H1 (cell line): ENCODE measurements at regions not wholly inside any gene's neighbourhood (a gene's known extent, or its start where the extent isn't known, plus 50 kb on each side); places are given as distances from the start of the nearest gene placed in this dataset.

Experiments
- CTCF ChIA-PET: fragments of 300-600 bp; sonication (Branson Sonifier 250); formaldehyde crosslinking; loops from one replicate; lab custom pipeline; 2021; ENCODE audit not compliant: partially characterized antibody; lab: Charles Lee
- POLR2A ChIA-PET: fragments of 300-600 bp; sonication (Branson Sonifier 250); formaldehyde crosslinking; loops from one replicate; lab custom pipeline; 2021; ENCODE audit warnings: inconsistent platforms; ENCODE audit not compliant: partially characterized antibody; lab: Charles Lee
- DNase-seq, 2 experiments: peaks; one replicate each; pipeline versions ENCODE4 v3.0.0 to v3.0.0-alpha.2; 2010 to 2022; ENCODE audit warnings: low spot score in 2 of 2, low read depth in 1 of 2, mixed read lengths in 1 of 2
- FAIRE-seq: peaks from 2 replicates; lab custom pipeline; 2011; peaks lifted over from hg19 to GRCh38; lab: Jason Lieb, UNC
- H2AFZ ChIP-seq: 2 replicates; pipeline ENCODE4 v1.8.1; 2012; ENCODE audit warnings: low read length, inconsistent platforms
- H2AK5ac ChIP-seq: 2 replicates; pipeline ENCODE4 v1.6.1; 2013; ENCODE audit warnings: low read depth, low read length
- H2BK120ac ChIP-seq: replicated peaks from 2 replicates; pipeline ENCODE3; 2013; ENCODE audit warnings: low read depth, low read length, inconsistent platforms
- H2BK12ac ChIP-seq: 2 replicates; pipeline ENCODE4 v1.6.1; 2013; ENCODE audit warnings: low read depth, low read length
- H2BK15ac ChIP-seq: 2 replicates; pipeline ENCODE4 v1.6.1; 2013; ENCODE audit warnings: low read length
- H2BK20ac ChIP-seq: 2 replicates; pipeline ENCODE4 v1.6.1; 2013; ENCODE audit warnings: low read length
- H2BK5ac ChIP-seq: 2 replicates; pipeline ENCODE4 v1.6.1; 2013; ENCODE audit warnings: low read depth, low read length
- H3K14ac ChIP-seq: 2 replicates; pipeline ENCODE4 v1.6.1; 2013; ENCODE audit warnings: inconsistent platforms; ENCODE audit not compliant: insufficient read length
- H3K18ac ChIP-seq: 2 replicates; pipeline ENCODE4 v1.6.1; 2013; ENCODE audit warnings: low read length; ENCODE audit errors: extremely low read depth
- H3K23ac ChIP-seq: 2 replicates; pipeline ENCODE4 v1.6.1; 2013; ENCODE audit warnings: inconsistent platforms; ENCODE audit not compliant: insufficient read length
- H3K23me2 ChIP-seq: 2 replicates; pipeline ENCODE4 v1.6.1; 2013; ENCODE audit warnings: low read depth, low read length
- H3K27ac ChIP-seq: 2 replicates; pipeline ENCODE4 v1.6.1; 2011; ENCODE audit warnings: low read depth, low read length, inconsistent platforms
- H3K27me3 ChIP-seq, 4 experiments: replicated peaks in 1 of 4; 1 replicate in 1 of 4; 2 replicates in 3 of 4; pipeline versions ENCODE4 v1.6.1 to v1.8.1; 2011 to 2013; ENCODE audit warnings: low read length in 3 of 4, mild to moderate bottlenecking in 3 of 4, inconsistent platforms in 2 of 4, mixed read lengths in 2 of 4, moderate library complexity in 1 of 4; ENCODE audit not compliant: control insufficient read depth in 3 of 4, insufficient read depth in 3 of 4; ENCODE audit errors: extremely low read depth in 1 of 4
- H3K36me3 ChIP-seq, 4 experiments: 2 replicates each; pipeline versions ENCODE4 v1.6.1 to v1.8.1; 2011 to 2013; ENCODE audit warnings: mild to moderate bottlenecking in 4 of 4, low read length in 3 of 4, moderate library complexity in 2 of 4, control low read depth in 1 of 4, inconsistent platforms in 1 of 4; ENCODE audit not compliant: insufficient read depth in 4 of 4, control insufficient read depth in 2 of 4
- H3K4ac ChIP-seq: replicated peaks from 2 replicates; pipeline ENCODE3; 2013; ENCODE audit warnings: low read length, low read depth, mixed read lengths, inconsistent platforms; ENCODE audit not compliant: insufficient read length
- H3K4me1 ChIP-seq, 4 experiments: replicated peaks in 1 of 4; 1 replicate in 1 of 4; 2 replicates in 3 of 4; pipeline versions ENCODE4 v1.6.1 to v1.8.1; 2011 to 2013; ENCODE audit warnings: low read length in 3 of 4, inconsistent platforms in 2 of 4, mixed read lengths in 1 of 4; ENCODE audit not compliant: insufficient read depth in 4 of 4, control insufficient read depth in 3 of 4
- H3K4me2 ChIP-seq, 2 experiments: 2 replicates each; pipeline versions ENCODE4 v1.6.1 to v1.8.1; 2011 to 2013; ENCODE audit warnings: low read depth in 2 of 2, low read length in 2 of 2, control low read depth in 1 of 2, inconsistent platforms in 1 of 2, mild to moderate bottlenecking in 1 of 2; ENCODE audit not compliant: insufficient read depth in 1 of 2
- H3K4me3 ChIP-seq, 4 experiments: fragments of 200-600, 300-600 bp in 1 of 4; sonication (generic), shearing (Covaris generic), sonication (Bioruptor Twin) in 1 of 4; 2 replicates each; pipeline versions ENCODE4 v1.5.1 to v1.8.1; 2011 to 2016; ENCODE audit warnings: low read length in 4 of 4, low read depth in 3 of 4, control low read depth in 2 of 4, inconsistent platforms in 2 of 4, mild to moderate bottlenecking in 2 of 4, mixed read lengths in 1 of 4, moderate library complexity in 1 of 4; ENCODE audit not compliant: insufficient read depth in 2 of 4; ENCODE audit errors: extremely low read depth in 1 of 4
- H3K56ac ChIP-seq: replicated peaks from 2 replicates; pipeline ENCODE3; 2013; ENCODE audit warnings: low read depth, mild to moderate bottlenecking, mixed read lengths, low read length, inconsistent platforms; ENCODE audit not compliant: insufficient read length
- H3K79me1 ChIP-seq: 2 replicates; pipeline ENCODE4 v1.6.1; 2013; ENCODE audit warnings: low read depth, low read length, control low read depth
- H3K79me2 ChIP-seq, 2 experiments: 2 replicates each; pipeline versions ENCODE4 v1.6.1 to v1.8.1; 2012 to 2013; ENCODE audit warnings: low read length in 2 of 2, mild to moderate bottlenecking in 2 of 2, inconsistent platforms in 1 of 2; ENCODE audit not compliant: insufficient read depth in 2 of 2, control insufficient read depth in 1 of 2
- H3K9ac ChIP-seq, 4 experiments: replicated peaks in 1 of 4; 1 replicate in 1 of 4; 2 replicates in 3 of 4; pipeline versions ENCODE4 v1.6.1 to v1.8.1; 2011 to 2013; ENCODE audit warnings: low read depth in 3 of 4, low read length in 3 of 4, control low read depth in 2 of 4, mild to moderate bottlenecking in 2 of 4, moderate library complexity in 2 of 4, inconsistent platforms in 1 of 4; ENCODE audit errors: extremely low read depth in 1 of 4
- H3K9me3 ChIP-seq, 2 experiments: 2 replicates each; pipeline versions ENCODE4 v1.6.1 to v1.8.1; 2012 to 2013; ENCODE audit warnings: mild to moderate bottlenecking in 2 of 2, moderate library complexity in 2 of 2, control low read depth in 1 of 2, inconsistent platforms in 1 of 2, low read depth in 1 of 2, low read length in 1 of 2, mixed read lengths in 1 of 2; ENCODE audit not compliant: insufficient read depth in 2 of 2
- H4K20me1 ChIP-seq, 2 experiments: replicated peaks in 1 of 2; 2 replicates each; pipeline versions ENCODE3 to v1.8.1; 2011 to 2013; ENCODE audit warnings: inconsistent platforms in 2 of 2, low read length in 2 of 2, mild to moderate bottlenecking in 1 of 2; ENCODE audit not compliant: insufficient read depth in 2 of 2, control insufficient read depth in 1 of 2
- H4K5ac ChIP-seq: 2 replicates; pipeline ENCODE4 v1.6.1; 2013; ENCODE audit warnings: low read length, low read depth, mixed read lengths, inconsistent platforms; ENCODE audit not compliant: insufficient read length
- H4K8ac ChIP-seq: 2 replicates; pipeline ENCODE4 v1.8.0; 2013; ENCODE audit warnings: mild to moderate bottlenecking, moderate library complexity, low read length, inconsistent platforms; ENCODE audit not compliant: insufficient read depth; ENCODE audit errors: extremely low read depth
- H4K91ac ChIP-seq: replicated peaks from 2 replicates; pipeline ENCODE3; 2013; ENCODE audit warnings: low read length, mixed read lengths, inconsistent platforms; ENCODE audit not compliant: insufficient read length
- EZH2 ChIP-seq: fragments of 200-600 bp; sonication (generic); IDR thresholded peaks from 2 replicates; pipeline ENCODE4 v1.7.1; 2012; ENCODE audit warnings: low read depth, mild to moderate bottlenecking, moderate library complexity, low read length, inconsistent platforms; ENCODE audit not compliant: severe bottlenecking
- JUN ChIP-seq: IDR thresholded peaks from 2 replicates; pipeline ENCODE4 v1.6.1; 2011; ENCODE audit warnings: low read depth, mild to moderate bottlenecking, improper control_type of control experiment, low read length
- RBBP5 ChIP-seq: IDR thresholded peaks from 2 replicates; pipeline ENCODE4 v1.7.1; 2012; ENCODE audit warnings: low read depth, mild to moderate bottlenecking, inconsistent platforms, low read length, moderate library complexity, borderline replicate concordance
- SIN3A ChIP-seq, 2 experiments: IDR thresholded peaks in 1 of 2; conservative IDR thresholded peaks in 1 of 2; 2 replicates each; pipeline ENCODE4 v1.6.1; 2011 to 2012; ENCODE audit warnings: low read length in 2 of 2, improper control_type of control experiment in 1 of 2, low read depth in 1 of 2, mild to moderate bottlenecking in 1 of 2
- TAF1 ChIP-seq: IDR thresholded peaks from 2 replicates; pipeline ENCODE4 v1.6.1; 2011; ENCODE audit warnings: mild to moderate bottlenecking, low read depth, low read length
- WGBS, 2 experiments: shearing (Covaris generic) in 1 of 2; methylation state at CpG; one replicate each; pipeline versions ENCODE4 v1.1.6 to v1.1.7; 2013 to 2015; ENCODE audit warnings: low lambda C conversion rate in 2 of 2, mixed read lengths in 2 of 2, inconsistent platforms in 1 of 2, low coverage in 1 of 2, missing lambda C conversion rate in 1 of 2; ENCODE audit not compliant: insufficient replicate concordance in 2 of 2, insufficient coverage in 1 of 2, insufficient read length in 1 of 2; ENCODE audit errors: extremely low coverage in 1 of 2, missing lambda C conversion rate in 1 of 2; 5-methylcytosine and 5-hydroxymethylcytosine counted together

GRCh38 chr17:79497777-79498348 lies 113.0 kb downstream of the RBFOX3 start:
- H3K9ac ChIP-seq, result no peak overlapping the region
- H3K79me2 ChIP-seq, result no peaks in the 10 kb centered on the region
- H3K23me2 ChIP-seq, result peaks cover 13% of the 10 kb centered on the region; the same call in 1 of the 2 replicates
- no peak overlapping the region for H3K23ac ChIP-seq
- TF ChIP-seq TAF1 (no peak), JUN (no peak), EZH2 (no peak), SIN3A (conservative IDR thresholded peaks at IDR 0.05 in 1 of 2, IDR thresholded peaks at IDR 0.05 in 1 of 2; ENCODE audit: low read depth in 1 of 2, low read length in 2 of 2) (no peak), RBBP5 (no peak)
- no peak overlapping the region; the same call in 1 of the 2 replicates for H2BK5ac ChIP-seq
- H3K9me3 ChIP-seq, result no peaks in the 10 kb centered on the region
- no peak overlapping the region for H2AFZ ChIP-seq
- H3K79me1 ChIP-seq, result no peaks in the 10 kb centered on the region
- no peak overlapping the region for H3K27ac ChIP-seq
- ChIA-PET POLR2A (no interaction called here), CTCF (no interaction called here)
- no peak overlapping the region for H3K4me2 ChIP-seq
- H2BK20ac ChIP-seq, result no peak overlapping the region
- no peak overlapping the region for H4K91ac ChIP-seq
- no peak overlapping the region for H3K4me3 ChIP-seq
- no peak overlapping the region for H3K4ac ChIP-seq
- H4K8ac ChIP-seq, result no peak overlapping the region; the same call in 1 of the 2 replicates
- 82% methylated on average over 4 of the region's 4 CpGs; no CpG with 5 or more reads in 1 of the 2 experiments for WGBS, 2 experiments
- H4K5ac ChIP-seq, result no peak overlapping the region
- no peak overlapping the region for H2BK120ac ChIP-seq
- no peak overlapping the region for H3K56ac ChIP-seq
- H4K20me1 ChIP-seq, result peaks cover 0 to 6% of the 10 kb centered on the region in 2 experiments
- H2BK12ac ChIP-seq, result no peak overlapping the region
- H2AK5ac ChIP-seq, result no peak overlapping the region
- no peak overlapping the region for H3K14ac ChIP-seq
- DNase-seq (no peak), FAIRE-seq (no peak)
- 0 out of 7 replicates have a peak, but pooled peaks cover 0 to 4% (median 0%) of the 10 kb centered on the region in 4 experiments for H3K4me1 ChIP-seq
- no peaks in the 10 kb centered on the region for H3K27me3 ChIP-seq
- H3K36me3 ChIP-seq, result no peaks in the 10 kb centered on the region
- no peak overlapping the region for H3K18ac ChIP-seq
- no peak overlapping the region for H2BK15ac ChIP-seq
